ENCODE measurements at regions not wholly inside any gene's neighbourhood (a gene's known extent, or its start where the extent isn't known, plus 50 kb on each side); places are given as distances from the start of the nearest gene placed in this dataset.

- TF ChIP-seq EZH2phosphoT487 (IDR thresholded peaks at IDR 0.05; ENCODE audit: low read depth, severe bottlenecking, unreplicated experiment) (no peak), CTCF (IDR thresholded peaks at IDR 0.05; ENCODE audit: poor library complexity) (no peak), EZH2 (IDR thresholded peaks at IDR 0.05; ENCODE audit: borderline replicate concordance) (no peak)
- H3K79me2 ChIP-seq: no peaks in the 10 kb centered on the region
These were observed 168.8 kb downstream of the CD24 start for GRCh38 chr6:106805771-106806170.

GRCh38 chr6:106804346-106805335, 169.9 kb downstream of the CD24 start:
- Histone ChIP-seq H3K36me3 (replicated peaks; ENCODE audit: insufficient read depth, low read depth) (no peaks in the 10 kb centered on the region), H3K27me3 (no peaks in the 10 kb centered on the region), H3K9me3 (ENCODE audit: low read depth) (no peaks in the 10 kb centered on the region), H3K27ac (peak overlapping the region; percentile 32), H3K4me3 (no peak overlapping the region), H2AFZ (no peak overlapping the region), H3K9me2 (replicated peaks; ENCODE audit: insufficient read depth) (no peaks in the 10 kb centered on the region), H3K79me2 (no peaks in the 10 kb centered on the region), H3K4me2 (peak overlapping the region; percentile 10), H4K20me1 (ENCODE audit: insufficient read depth, poor library complexity, severe bottlenecking) (no peaks in the 10 kb centered on the region), H3K4me1 (ENCODE audit: insufficient read depth) (peaks cover 21% of the 10 kb centered on the region)
- no peak for DNase-seq (ENCODE audit: low spot score)
- TF ChIP-seq EZH2 (IDR thresholded peaks at IDR 0.05; ENCODE audit: borderline replicate concordance) (no peak), CTCF (IDR thresholded peaks at IDR 0.05; ENCODE audit: poor library complexity) (no peak), EZH2phosphoT487 (IDR thresholded peaks at IDR 0.05; ENCODE audit: low read depth, severe bottlenecking, unreplicated experiment) (no peak)
- WGBS (ENCODE audit: low lambda C conversion rate, missing lambda C conversion rate): 23% methylated on average over 7 of the region's 7 CpGs

More at GRCh38 chr6:106805771-106806170, 168.8 kb downstream of the CD24 start:
- H3K36me3 ChIP-seq (replicated peaks; ENCODE audit: insufficient read depth, low read depth): no peaks in the 10 kb centered on the region
- 88% methylated on average over 18 of the region's 27 CpGs for WGBS (ENCODE audit: low lambda C conversion rate, missing lambda C conversion rate)
- no peaks in the 10 kb centered on the region for H3K9me2 ChIP-seq (replicated peaks; ENCODE audit: insufficient read depth)
- H3K4me1 ChIP-seq (ENCODE audit: insufficient read depth): peaks cover 11% of the 10 kb centered on the region
- H4K20me1 ChIP-seq (ENCODE audit: insufficient read depth, poor library complexity, severe bottlenecking): no peaks in the 10 kb centered on the region
- DNase-seq (ENCODE audit: low spot score): no peak
- H3K4me3 ChIP-seq: no peak overlapping the region
- no peak overlapping the region for H2AFZ ChIP-seq
- H3K4me2 ChIP-seq: no peak overlapping the region
- no peaks in the 10 kb centered on the region for H3K27me3 ChIP-seq
- no peaks in the 10 kb centered on the region for H3K9me3 ChIP-seq (ENCODE audit: low read depth)
- H3K27ac ChIP-seq: no peak overlapping the region

GRCh38 chr6:106803188-106803587, 171.3 kb downstream of the CD24 start:
- 60% methylated on average over 1 of the region's 1 CpG for WGBS (ENCODE audit: low lambda C conversion rate, missing lambda C conversion rate)
- Histone ChIP-seq H3K9me2 (replicated peaks; ENCODE audit: insufficient read depth) (no peaks in the 10 kb centered on the region), H2AFZ (no peak overlapping the region), H3K27ac (no peak overlapping the region), H3K4me1 (ENCODE audit: insufficient read depth) (peaks cover 35% of the 10 kb centered on the region), H3K27me3 (no peaks in the 10 kb centered on the region), H3K9me3 (ENCODE audit: low read depth) (no peaks in the 10 kb centered on the region), H3K79me2 (no peaks in the 10 kb centered on the region), H3K4me2 (no peak overlapping the region), H3K36me3 (replicated peaks; ENCODE audit: insufficient read depth, low read depth) (no peaks in the 10 kb centered on the region), H3K4me3 (no peak overlapping the region), H4K20me1 (ENCODE audit: insufficient read depth, poor library complexity, severe bottlenecking) (no peaks in the 10 kb centered on the region)
- TF ChIP-seq EZH2 (IDR thresholded peaks at IDR 0.05; ENCODE audit: borderline replicate concordance) (no peak), CTCF (IDR thresholded peaks at IDR 0.05; ENCODE audit: poor library complexity) (no peak), EZH2phosphoT487 (IDR thresholded peaks at IDR 0.05; ENCODE audit: low read depth, severe bottlenecking, unreplicated experiment) (no peak)
- no peak for DNase-seq (ENCODE audit: low spot score)
